Mesothelial cell of epicardium (in vitro differentiated cells): ENCODE measurements at regions not wholly inside any gene's neighbourhood (a gene's known extent, or its start where the extent isn't known, plus 50 kb on each side); places are given as distances from the start of the nearest gene placed in this dataset.

Experiments used
- DNase-seq, 2 experiments: peaks; one replicate each; pipeline ENCODE4 v3.0.0; 2021; ENCODE audit warnings: low spot score in 2 of 2; ENCODE audit not compliant: unreplicated experiment in 2 of 2
- H3K27ac Mint-ChIP-seq: 2 replicates; pipeline ENCODE4 v1.8.0; 2021; ENCODE audit warnings: mixed read lengths
- H3K27me3 Mint-ChIP-seq: 2 replicates; pipeline ENCODE4 v1.8.0; 2021; ENCODE audit warnings: low read depth, mixed read lengths
- H3K36me3 Mint-ChIP-seq: 2 replicates; pipeline ENCODE4 v1.8.0; 2021; ENCODE audit warnings: mixed read lengths
- H3K4me1 Mint-ChIP-seq: 2 replicates; pipeline ENCODE4 v1.8.0; 2021; ENCODE audit warnings: mixed read lengths
- H3K4me3 Mint-ChIP-seq: 2 replicates; pipeline ENCODE4 v1.8.0; 2021; ENCODE audit warnings: mild to moderate bottlenecking, moderate library complexity, mixed read lengths
- H3K9me3 Mint-ChIP-seq: 2 replicates; pipeline ENCODE4 v1.8.0; 2021; ENCODE audit warnings: mixed read lengths
- CTCF ChIP-seq: fragments of 200-600 bp; sonication (generic); IDR thresholded peaks from one replicate; pipeline ENCODE4 v1.5.0; 2021; ENCODE audit warnings: antibody characterized with exemption; ENCODE audit not compliant: unreplicated experiment

GRCh38 chr5:96235008-96235910 lies 197.8 kb downstream of the PCSK1 start:
- Mint-ChIP-seq H3K4me3 (no peak overlapping the region), H3K9me3 (peaks cover 9% of the 10 kb centered on the region), H3K36me3 (no peaks in the 10 kb centered on the region), H3K4me1 (no peaks in the 10 kb centered on the region), H3K27me3 (no peaks in the 10 kb centered on the region), H3K27ac (peak overlapping the region; percentile 18)
- DNase-seq: no peak
- TF ChIP-seq CTCF: no peak

- no peak for TF ChIP-seq CTCF
- peaks cover 1% of the 10 kb centered on the region for H3K4me1 Mint-ChIP-seq
- no peaks in the 10 kb centered on the region for H3K27me3 Mint-ChIP-seq
- H3K9me3 Mint-ChIP-seq: peaks cover 9% of the 10 kb centered on the region
- no peak for DNase-seq
- H3K27ac Mint-ChIP-seq: no peak overlapping the region
- H3K36me3 Mint-ChIP-seq: no peaks in the 10 kb centered on the region
- no peak overlapping the region for H3K4me3 Mint-ChIP-seq
These were observed 200.4 kb downstream of the PCSK1 start for GRCh38 chr5:96232602-96233001.

- H3K9me3 Mint-ChIP-seq: peaks cover 9% of the 10 kb centered on the region
- TF ChIP-seq CTCF: no peak
- no peak overlapping the region for H3K27ac Mint-ChIP-seq
- H3K4me3 Mint-ChIP-seq: no peak overlapping the region
- H3K27me3 Mint-ChIP-seq: no peaks in the 10 kb centered on the region
- no peaks in the 10 kb centered on the region for H3K36me3 Mint-ChIP-seq
- peaks cover 11% of the 10 kb centered on the region for H3K4me1 Mint-ChIP-seq
- no peak for DNase-seq
These were observed 203.9 kb downstream of the PCSK1 start for GRCh38 chr5:96229188-96229587.

GRCh38 chr5:96228408-96228807 lies 204.6 kb downstream of the PCSK1 start:
- no peak overlapping the region for H3K4me3 Mint-ChIP-seq
- peak overlapping the region; percentile 4 for H3K27ac Mint-ChIP-seq
- peaks cover 11% of the 10 kb centered on the region for H3K4me1 Mint-ChIP-seq
- H3K36me3 Mint-ChIP-seq: no peaks in the 10 kb centered on the region
- H3K27me3 Mint-ChIP-seq: no peaks in the 10 kb centered on the region
- no peak for TF ChIP-seq CTCF
- H3K9me3 Mint-ChIP-seq: peaks cover 9% of the 10 kb centered on the region
- no peak for DNase-seq

GRCh38 chr5:96227957-96228356 lies 205.1 kb downstream of the PCSK1 start:
- H3K4me3 Mint-ChIP-seq: no peak overlapping the region
- no peaks in the 10 kb centered on the region for H3K36me3 Mint-ChIP-seq
- peak overlapping the region; percentile 5 for H3K27ac Mint-ChIP-seq
- DNase-seq: no peak
- peaks cover 10% of the 10 kb centered on the region for H3K9me3 Mint-ChIP-seq
- peaks cover 11% of the 10 kb centered on the region for H3K4me1 Mint-ChIP-seq
- H3K27me3 Mint-ChIP-seq: no peaks in the 10 kb centered on the region
- no peak for TF ChIP-seq CTCF
